Hindlimb muscle (tissue), 1 donor: ENCODE measurements at regions not wholly inside any gene's neighbourhood (a gene's known extent, or its start where the extent isn't known, plus 50 kb on each side); places are given as distances from the start of the nearest gene placed in this dataset.
"Not testable (repeated sequence)": the region's sequence is repeated elsewhere in the genome, so short reads cannot be mapped to it uniquely, and the experiment has no call there.

Experiments used
- DNase-seq: peaks from one replicate; pipeline ENCODE4 v3.0.0-alpha.2; 2013

DNA sequence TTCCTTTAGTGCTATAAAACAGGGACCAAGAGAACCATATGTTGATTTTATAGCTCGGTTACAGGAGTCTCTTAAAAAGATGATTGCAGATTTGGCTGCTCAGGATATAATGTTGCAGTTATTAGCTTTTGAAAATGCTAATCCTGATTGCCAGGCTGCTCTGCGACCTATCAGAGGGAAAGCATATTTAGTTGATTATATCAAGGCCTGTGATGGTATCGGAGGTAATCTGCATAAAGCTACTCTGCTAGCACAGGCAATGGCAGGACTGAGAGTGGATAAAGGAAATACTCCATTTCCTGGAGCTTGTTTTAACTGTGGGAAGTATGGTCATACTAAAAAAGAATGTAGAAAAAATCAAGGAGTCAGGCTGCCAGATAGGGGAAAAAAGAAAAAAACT lies 99.0 kb upstream of the CCNH start:
- not testable (repeated sequence) for DNase-seq

DNA sequence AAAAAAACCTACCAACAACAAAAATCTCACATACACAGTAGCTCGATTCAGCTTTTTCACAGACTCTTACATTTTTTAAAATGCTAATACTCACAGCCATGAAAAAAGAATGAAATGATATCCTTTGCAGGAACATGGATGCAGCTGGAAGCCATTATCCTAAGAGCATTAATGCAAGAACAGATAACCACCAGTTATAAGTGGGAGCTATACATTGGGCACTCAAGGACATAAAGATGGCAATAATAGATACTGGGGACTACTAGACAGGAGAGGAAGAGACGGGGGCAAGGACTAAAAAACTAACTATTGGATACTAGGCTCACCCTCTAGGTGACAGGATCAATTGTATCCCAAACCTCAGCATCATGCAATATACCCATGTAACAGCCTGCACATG lies 90.3 kb upstream of the CCNH start:
- no peak for DNase-seq

DNA sequence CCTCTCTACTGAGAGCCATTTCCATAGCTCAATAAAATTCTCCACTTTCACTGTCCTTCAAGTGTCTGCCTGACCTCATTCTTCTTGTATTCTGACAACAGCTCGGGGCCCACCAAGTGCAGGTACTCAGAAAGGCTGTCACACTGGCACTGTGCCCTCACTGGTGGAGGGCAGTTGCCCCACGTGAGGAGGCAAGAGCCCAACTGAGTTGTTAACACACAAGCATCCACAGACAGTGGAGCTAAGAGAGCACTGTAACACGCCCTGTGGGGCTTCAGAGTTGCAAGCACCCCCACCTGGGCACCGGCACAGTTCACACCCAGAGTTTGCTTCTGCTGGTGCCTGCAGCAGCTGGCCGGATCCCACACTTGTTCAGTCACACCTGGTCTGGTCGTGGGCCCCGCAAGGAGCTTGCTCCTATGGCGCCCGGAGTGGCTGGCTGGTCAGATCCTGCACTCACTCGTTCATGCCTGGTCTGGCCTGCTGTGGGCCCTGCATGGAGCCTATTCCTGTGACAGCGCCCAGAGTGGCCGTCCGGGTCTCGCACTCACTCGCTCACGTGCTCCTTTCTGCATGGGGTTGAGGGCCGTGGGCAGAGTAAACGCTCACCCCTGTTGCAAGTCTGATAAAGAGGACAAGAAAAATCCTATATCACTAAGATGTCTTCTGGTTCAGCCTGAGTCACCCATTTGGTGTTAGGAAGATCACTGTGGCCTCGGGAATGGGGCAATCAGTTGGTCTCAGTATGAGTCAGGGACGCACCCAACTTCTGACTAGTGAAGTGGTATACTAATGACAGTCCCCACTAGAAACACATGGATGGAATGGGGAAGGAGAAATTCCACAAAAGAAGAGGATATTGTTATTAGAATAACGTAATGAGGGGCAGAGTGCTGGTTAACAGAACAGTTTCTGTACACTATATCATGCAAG lies 87.0 kb upstream of the CCNH start:
- peak; percentile 8 for DNase-seq
